ENCODE measurements at regions not wholly inside any gene's neighbourhood (a gene's known extent, or its start where the extent isn't known, plus 50 kb on each side); places are given as distances from the start of the nearest gene placed in this dataset.
"Not testable (repeated sequence)": the region's sequence is repeated elsewhere in the genome, so short reads cannot be mapped to it uniquely, and the experiment has no call there.

- TF ChIP-seq CTCF (IDR thresholded peaks at IDR 0.05) (no peak), POLR2A (IDR thresholded peaks at IDR 0.05) (no peak), EP300 (IDR thresholded peaks at IDR 0.05) (no peak), POLR2AphosphoS5 (IDR thresholded peaks at IDR 0.05) (no peak)
- WGBS, result 75% methylated on average over 4 of the region's 4 CpGs
- H3K9me3 ChIP-seq, result no peaks in the 10 kb centered on the region
- no peak overlapping the region for H3K4me3 ChIP-seq
- no peak overlapping the region for H3K27ac ChIP-seq
- H3K27me3 ChIP-seq, result no peaks in the 10 kb centered on the region
- H3K4me1 ChIP-seq, result no peaks in the 10 kb centered on the region
- H3K36me3 ChIP-seq, result no peaks in the 10 kb centered on the region
- DNase-seq (ENCODE audit: low spot score in 2 of 2), result no peak
These were observed 62.9 kb upstream of the CYRIA start for GRCh38 chr2:16728351-16729136.

GRCh38 chr2:16727849-16728248 is 62.2 kb upstream of the CYRIA start:
- not testable (repeated sequence) for H3K27me3 ChIP-seq; H3K9me3 ChIP-seq; H3K36me3 ChIP-seq; H3K27ac ChIP-seq; H3K4me3 ChIP-seq; DNase-seq (ENCODE audit: low spot score in 2 of 2); H3K4me1 ChIP-seq
- WGBS, result 60% methylated on average over 2 of the region's 2 CpGs

GRCh38 chr2:16727256-16727655 is 61.6 kb upstream of the CYRIA start:
- no peaks in the 10 kb centered on the region for H3K36me3 ChIP-seq
- TF ChIP-seq CTCF (IDR thresholded peaks at IDR 0.05), result no peak
- TF ChIP-seq POLR2A (IDR thresholded peaks at IDR 0.05), result no peak
- TF ChIP-seq EP300 (IDR thresholded peaks at IDR 0.05), result no peak
- WGBS, result 43% methylated on average over 4 of the region's 4 CpGs
- no peaks in the 10 kb centered on the region for H3K27me3 ChIP-seq
- no peaks in the 10 kb centered on the region for H3K4me1 ChIP-seq
- DNase-seq (ENCODE audit: low spot score in 2 of 2), result no peak
- no peak overlapping the region for H3K4me3 ChIP-seq
- H3K27ac ChIP-seq, result no peak overlapping the region
- no peaks in the 10 kb centered on the region for H3K9me3 ChIP-seq

- Histone ChIP-seq H3K4me1 (no peaks in the 10 kb centered on the region), H3K4me3 (no peak overlapping the region), H3K27me3 (no peaks in the 10 kb centered on the region), H3K27ac (no peak overlapping the region), H3K9me3 (no peaks in the 10 kb centered on the region), H3K36me3 (no peaks in the 10 kb centered on the region)
- DNase-seq (ENCODE audit: low spot score in 2 of 2), result no peak
- TF ChIP-seq CTCF (IDR thresholded peaks at IDR 0.05) (no peak), POLR2A (IDR thresholded peaks at IDR 0.05) (no peak), EP300 (IDR thresholded peaks at IDR 0.05) (no peak), POLR2AphosphoS5 (IDR thresholded peaks at IDR 0.05) (no peak)
- 90% methylated on average over 4 of the region's 4 CpGs for whole genome bisulfite sequencing
These were observed 60.9 kb upstream of the CYRIA start for GRCh38 chr2:16726577-16726976.

GRCh38 chr2:16726147-16726546 is 60.5 kb upstream of the CYRIA start:
- no peaks in the 10 kb centered on the region for H3K27me3 ChIP-seq
- H3K4me3 ChIP-seq, result no peak overlapping the region
- no peaks in the 10 kb centered on the region for H3K9me3 ChIP-seq
- no peaks in the 10 kb centered on the region for H3K4me1 ChIP-seq
- H3K36me3 ChIP-seq, result no peaks in the 10 kb centered on the region
- H3K27ac ChIP-seq, result no peak overlapping the region
- WGBS, result 26% methylated on average over 2 of the region's 2 CpGs
- DNase-seq (ENCODE audit: low spot score in 2 of 2), result no peak
- TF ChIP-seq EP300 (IDR thresholded peaks at IDR 0.05) (no peak), POLR2AphosphoS5 (IDR thresholded peaks at IDR 0.05) (no peak), CTCF (IDR thresholded peaks at IDR 0.05) (no peak), POLR2A (IDR thresholded peaks at IDR 0.05) (no peak)

GRCh38 chr2:16725549-16725948 is 59.9 kb upstream of the CYRIA start:
- H3K4me3 ChIP-seq, result no peak overlapping the region
- DNase-seq (ENCODE audit: low spot score in 2 of 2), result no peak
- 80% methylated on average over 9 of the region's 9 CpGs for WGBS
- no peak for TF ChIP-seq EP300 (IDR thresholded peaks at IDR 0.05)
- TF ChIP-seq POLR2A (IDR thresholded peaks at IDR 0.05), result no peak
- no peak for TF ChIP-seq CTCF (IDR thresholded peaks at IDR 0.05)
- TF ChIP-seq POLR2AphosphoS5 (IDR thresholded peaks at IDR 0.05), result no peak
- no peaks in the 10 kb centered on the region for H3K4me1 ChIP-seq
- H3K27me3 ChIP-seq, result no peaks in the 10 kb centered on the region
- H3K27ac ChIP-seq, result no peak overlapping the region
- no peaks in the 10 kb centered on the region for H3K9me3 ChIP-seq
- H3K36me3 ChIP-seq, result no peaks in the 10 kb centered on the region

Data from suprapubic skin (tissue), 4 donors.